OCI-LY1 (cell line): ENCODE measurements at regions not wholly inside any gene's neighbourhood (a gene's known extent, or its start where the extent isn't known, plus 50 kb on each side); places are given as distances from the start of the nearest gene placed in this dataset.

ENCODE experiments used
- H2AFZ ChIP-seq: fragments of 200-600 bp; sonication (generic), shearing (Covaris generic); 2 replicates; pipeline ENCODE4 v1.6.0; 2014; ENCODE audit warnings: antibody characterized with exemption, mild to moderate bottlenecking, low read length
- H3F3A ChIP-seq: fragments of 200-600 bp; sonication (generic), shearing (Covaris generic); 2 replicates; pipeline ENCODE4 v1.6.0; 2014; ENCODE audit warnings: mild to moderate bottlenecking, antibody characterized with exemption, low read length, moderate library complexity; ENCODE audit not compliant: insufficient read depth
- H3K27ac ChIP-seq: fragments of 200-600 bp; sonication (generic); 2 replicates; pipeline ENCODE4 v1.5.1; 2014; ENCODE audit warnings: low read length, mixed run types, mild to moderate bottlenecking, low read depth; ENCODE audit not compliant: poor library complexity, severe bottlenecking
- H3K27me3 ChIP-seq: fragments of 200-600 bp; sonication (generic); 2 replicates; pipeline ENCODE4 v1.6.0; 2014; ENCODE audit warnings: antibody characterized with exemption, mild to moderate bottlenecking, low read length, moderate library complexity; ENCODE audit not compliant: insufficient read depth
- H3K36me3 ChIP-seq: fragments of 200-600 bp; sonication (generic); 2 replicates; pipeline ENCODE4 v1.6.1; 2014; ENCODE audit warnings: mild to moderate bottlenecking, antibody characterized with exemption, low read length, moderate library complexity, mixed read lengths; ENCODE audit not compliant: insufficient read depth
- H3K4me1 ChIP-seq: fragments of 200-600 bp; sonication (generic); 2 replicates; pipeline ENCODE4 v1.5.1; 2014; ENCODE audit warnings: mild to moderate bottlenecking, low read length, moderate library complexity; ENCODE audit not compliant: insufficient read depth, severe bottlenecking
- H3K4me2 ChIP-seq: fragments of 200-600 bp; sonication (generic), shearing (Covaris generic); 2 replicates; pipeline ENCODE4 v1.6.1; 2014; ENCODE audit warnings: low read length
- H3K4me3 ChIP-seq: fragments of 200-600 bp; sonication (generic); 2 replicates; pipeline ENCODE4 v1.5.1; 2014; ENCODE audit warnings: low read length, low read depth, mild to moderate bottlenecking, mixed read lengths; ENCODE audit not compliant: poor library complexity, severe bottlenecking
- H3K79me2 ChIP-seq: fragments of 200-600 bp; shearing (Covaris generic); 2 replicates; pipeline ENCODE4 v1.6.1; 2016; ENCODE audit warnings: mixed run types, low read length, mixed read lengths; ENCODE audit not compliant: insufficient read depth
- H3K9ac ChIP-seq: fragments of 200-600 bp; sonication (generic), shearing (Covaris generic); 2 replicates; pipeline ENCODE4 v1.6.1; 2014; ENCODE audit warnings: mild to moderate bottlenecking, low read length, mixed read lengths
- H3K9me2 ChIP-seq: fragments of 200-600 bp; sonication (generic), shearing (Covaris generic); 2 replicates; pipeline ENCODE4 v1.6.1; 2014; ENCODE audit warnings: low read depth, mild to moderate bottlenecking, low read length, mixed read lengths
- H3K9me3 ChIP-seq: fragments of 200-600 bp; shearing (Covaris generic); 2 replicates; pipeline ENCODE4 v1.6.1; 2014; ENCODE audit warnings: low read length, mixed read lengths
- H4K20me1 ChIP-seq: fragments of 200-600 bp; sonication (generic), shearing (Covaris generic); 2 replicates; pipeline ENCODE4 v1.6.0; 2016; ENCODE audit warnings: mild to moderate bottlenecking, low read length; ENCODE audit not compliant: insufficient read depth
- EZH2 ChIP-seq: fragments of 200-600 bp; sonication (generic), shearing (Covaris generic); IDR thresholded peaks from 2 replicates; pipeline ENCODE4 v1.8.0; 2017; ENCODE audit warnings: borderline replicate concordance, mixed run types, mild to moderate bottlenecking, antibody characterized with exemption, low read length, moderate library complexity, mixed read lengths
- TF ChIP-seq, protein P1 (sequence below): fragments of 200-600 bp; sonication (generic), shearing (Covaris generic); IDR thresholded peaks from 2 replicates; pipeline ENCODE4 v1.5.1; 2017; ENCODE audit warnings: mild to moderate bottlenecking, antibody characterized with exemption, low read length, moderate library complexity, mixed read lengths

DNA sequence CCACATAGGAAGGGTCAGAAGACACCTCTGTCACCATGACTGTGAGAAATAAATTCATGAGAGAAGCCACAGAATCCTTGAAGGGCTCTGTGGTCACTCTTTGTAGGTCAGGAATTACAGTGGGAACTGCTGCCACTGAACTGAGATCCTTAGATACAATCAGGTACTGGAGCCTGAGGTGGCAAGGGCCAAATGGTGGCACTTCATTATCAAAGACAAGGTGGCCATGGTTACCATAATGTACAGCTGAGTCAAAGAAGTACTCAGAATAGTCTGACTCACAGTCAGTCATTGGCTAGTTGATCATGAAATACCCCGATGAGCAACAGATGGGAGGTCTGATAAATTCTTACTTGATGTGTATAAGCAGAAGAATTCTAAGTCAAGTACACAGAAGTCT lies 131.9 kb downstream of the RTL3 start:
- no peaks in the 10 kb centered on the region for H3K4me1 ChIP-seq
- no peak overlapping the region for H2AFZ ChIP-seq
- H3K79me2 ChIP-seq = no peaks in the 10 kb centered on the region
- no peaks in the 10 kb centered on the region for H3K9me2 ChIP-seq
- H3K36me3 ChIP-seq = no peaks in the 10 kb centered on the region
- no peak overlapping the region for H3K9ac ChIP-seq
- no peak overlapping the region for H3K27ac ChIP-seq
- H3F3A ChIP-seq = no peaks in the 10 kb centered on the region
- no peaks in the 10 kb centered on the region for H3K27me3 ChIP-seq
- TF ChIP-seq, protein P1, sequence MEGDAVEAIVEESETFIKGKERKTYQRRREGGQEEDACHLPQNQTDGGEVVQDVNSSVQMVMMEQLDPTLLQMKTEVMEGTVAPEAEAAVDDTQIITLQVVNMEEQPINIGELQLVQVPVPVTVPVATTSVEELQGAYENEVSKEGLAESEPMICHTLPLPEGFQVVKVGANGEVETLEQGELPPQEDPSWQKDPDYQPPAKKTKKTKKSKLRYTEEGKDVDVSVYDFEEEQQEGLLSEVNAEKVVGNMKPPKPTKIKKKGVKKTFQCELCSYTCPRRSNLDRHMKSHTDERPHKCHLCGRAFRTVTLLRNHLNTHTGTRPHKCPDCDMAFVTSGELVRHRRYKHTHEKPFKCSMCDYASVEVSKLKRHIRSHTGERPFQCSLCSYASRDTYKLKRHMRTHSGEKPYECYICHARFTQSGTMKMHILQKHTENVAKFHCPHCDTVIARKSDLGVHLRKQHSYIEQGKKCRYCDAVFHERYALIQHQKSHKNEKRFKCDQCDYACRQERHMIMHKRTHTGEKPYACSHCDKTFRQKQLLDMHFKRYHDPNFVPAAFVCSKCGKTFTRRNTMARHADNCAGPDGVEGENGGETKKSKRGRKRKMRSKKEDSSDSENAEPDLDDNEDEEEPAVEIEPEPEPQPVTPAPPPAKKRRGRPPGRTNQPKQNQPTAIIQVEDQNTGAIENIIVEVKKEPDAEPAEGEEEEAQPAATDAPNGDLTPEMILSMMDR = no peak
- no peak for TF ChIP-seq EZH2
- no peaks in the 10 kb centered on the region for H3K9me3 ChIP-seq
- no peaks in the 10 kb centered on the region for H4K20me1 ChIP-seq
- H3K4me3 ChIP-seq = no peak overlapping the region
- H3K4me2 ChIP-seq = no peak overlapping the region

DNA sequence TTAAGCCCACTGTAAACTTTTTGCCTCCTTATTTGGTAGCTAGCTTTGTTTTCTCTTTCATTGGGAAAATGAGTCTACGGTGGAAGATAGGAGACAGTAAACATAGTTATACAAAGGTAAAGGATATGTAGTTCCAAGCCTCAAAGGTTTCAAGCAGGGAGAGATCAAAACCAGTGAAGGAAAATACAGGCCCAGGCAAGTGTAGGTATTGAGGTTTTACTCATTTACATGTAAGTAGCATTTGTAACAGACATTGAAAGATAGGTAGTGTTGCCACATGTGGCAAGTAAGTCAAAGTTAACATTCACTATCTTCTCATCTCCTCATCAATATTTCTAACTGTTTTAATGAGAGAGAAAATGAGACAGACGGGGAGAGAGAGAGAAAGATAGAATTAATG lies 136.5 kb downstream of the RTL3 start:
- no peaks in the 10 kb centered on the region for H4K20me1 ChIP-seq
- no peaks in the 10 kb centered on the region for H3K9me3 ChIP-seq
- no peaks in the 10 kb centered on the region for H3K36me3 ChIP-seq
- TF ChIP-seq, protein P1 = no peak
- no peak for TF ChIP-seq EZH2
- H3K9me2 ChIP-seq = no peaks in the 10 kb centered on the region
- H3K4me1 ChIP-seq = no peaks in the 10 kb centered on the region
- H3K79me2 ChIP-seq = no peaks in the 10 kb centered on the region
- no peak overlapping the region for H3K27ac ChIP-seq
- H2AFZ ChIP-seq = no peak overlapping the region
- H3F3A ChIP-seq = no peaks in the 10 kb centered on the region
- H3K4me3 ChIP-seq = no peak overlapping the region
- no peaks in the 10 kb centered on the region for H3K27me3 ChIP-seq
- H3K4me2 ChIP-seq = no peak overlapping the region
- no peak overlapping the region for H3K9ac ChIP-seq

DNA sequence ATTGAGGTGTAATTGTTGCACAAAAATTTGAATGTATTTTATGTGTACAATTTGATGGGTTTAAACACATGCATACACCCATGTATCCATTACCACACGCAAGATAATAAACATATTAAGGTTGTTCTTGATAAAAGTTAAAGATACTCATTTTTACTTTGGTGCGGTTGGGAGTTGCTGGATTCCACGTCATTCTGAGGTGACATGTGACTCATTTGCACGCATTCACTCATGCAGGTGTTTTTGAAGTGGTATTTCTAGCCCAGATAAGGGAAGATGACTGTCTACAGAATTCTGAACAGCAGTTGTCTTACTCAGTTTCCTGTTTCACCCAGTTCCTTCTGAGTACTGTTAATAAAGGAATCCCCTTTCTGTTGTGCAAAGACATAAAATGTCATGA lies 142.0 kb downstream of the RTL3 start:
- H2AFZ ChIP-seq = no peak overlapping the region
- H3K4me3 ChIP-seq = no peak overlapping the region
- TF ChIP-seq EZH2 = no peak
- TF ChIP-seq, protein P1 = no peak
- H3K9me3 ChIP-seq = no peaks in the 10 kb centered on the region
- H3K9ac ChIP-seq = no peak overlapping the region
- H3F3A ChIP-seq = no peaks in the 10 kb centered on the region
- no peaks in the 10 kb centered on the region for H3K4me1 ChIP-seq
- H3K4me2 ChIP-seq = no peak overlapping the region
- no peaks in the 10 kb centered on the region for H4K20me1 ChIP-seq
- H3K36me3 ChIP-seq = no peaks in the 10 kb centered on the region
- H3K27me3 ChIP-seq = no peaks in the 10 kb centered on the region
- no peaks in the 10 kb centered on the region for H3K79me2 ChIP-seq
- no peak overlapping the region for H3K27ac ChIP-seq
- no peaks in the 10 kb centered on the region for H3K9me2 ChIP-seq
